NCI-H82 treated with DMSO at 0.1 percent for 48 hours (cell line): ENCODE measurements at regions not wholly inside any gene's neighbourhood (a gene's known extent, or its start where the extent isn't known, plus 50 kb on each side); places are given as distances from the start of the nearest gene placed in this dataset.
A peak's percentile ranks its signal among the peaks of the same experiment; 100 is the strongest.

Experiments
- DNase-seq: peaks from one replicate; lab custom pipeline; 2025; ENCODE audit not compliant: unreplicated experiment; lab: John Stamatoyannopoulos, UW

DNA sequence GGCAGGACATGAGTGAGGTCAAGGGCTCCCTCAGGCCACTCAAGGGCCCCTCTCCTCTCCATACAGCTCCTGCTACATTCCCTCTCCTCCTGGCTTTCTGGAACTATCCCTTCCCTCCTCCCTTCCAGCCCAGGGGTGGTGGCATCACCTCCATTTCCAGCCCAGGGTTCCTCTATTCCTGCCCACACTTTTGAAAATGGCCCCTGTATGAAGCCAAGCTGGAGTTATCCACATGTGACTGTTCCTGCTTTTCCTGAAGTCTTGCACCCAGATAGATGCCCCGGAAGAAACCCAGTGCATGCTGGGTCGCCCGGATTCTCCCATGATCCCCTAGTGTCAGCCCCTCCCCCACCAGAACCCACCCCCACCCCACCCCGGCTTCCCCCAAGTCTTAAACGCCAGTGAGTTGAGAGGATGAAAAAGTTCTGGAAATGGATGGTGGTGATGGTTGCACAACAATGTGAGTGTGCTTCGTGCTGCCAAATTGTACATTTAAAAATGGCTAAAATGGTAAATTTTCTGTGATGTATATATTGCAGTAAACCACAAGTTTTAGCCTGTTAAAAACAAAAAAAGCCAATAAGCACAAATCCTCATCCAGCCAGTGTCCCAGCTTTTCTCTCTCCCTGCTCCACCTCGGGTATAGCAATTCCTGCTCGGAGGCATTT is 136.9 kb downstream of the SCARB1 start:
- DNase-seq = no peak

DNA sequence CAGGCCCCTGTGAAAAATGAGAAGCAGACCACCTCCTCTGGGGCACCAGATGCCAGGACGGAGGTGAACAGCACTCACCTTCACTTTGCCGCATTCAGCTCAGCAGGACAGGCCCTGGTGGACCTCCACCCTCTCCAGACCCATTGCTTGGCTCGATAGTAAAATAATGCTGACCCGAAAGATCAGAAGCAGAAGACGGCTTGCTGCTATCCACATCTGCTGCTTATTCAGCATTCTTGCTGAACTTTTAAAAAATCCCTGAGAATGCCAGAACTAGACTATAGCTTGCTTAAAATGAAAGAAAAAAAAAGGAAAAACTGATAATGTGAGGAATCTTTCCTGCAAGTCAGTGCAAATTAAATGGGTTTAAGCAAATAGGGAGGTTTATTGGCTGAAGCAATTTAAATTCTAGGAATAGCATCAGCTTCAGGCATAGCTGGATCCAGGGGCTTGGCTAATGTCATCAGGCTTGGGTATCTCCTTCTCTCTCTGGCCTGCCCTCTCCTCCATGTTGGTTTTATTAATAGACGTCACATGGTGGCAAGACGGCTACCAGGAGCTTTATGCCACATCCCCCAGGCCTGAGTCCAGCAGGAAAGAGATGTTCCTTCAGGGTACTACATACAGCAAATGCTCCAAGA is 137.9 kb downstream of the SCARB1 start:
- no peak for DNase-seq

DNA sequence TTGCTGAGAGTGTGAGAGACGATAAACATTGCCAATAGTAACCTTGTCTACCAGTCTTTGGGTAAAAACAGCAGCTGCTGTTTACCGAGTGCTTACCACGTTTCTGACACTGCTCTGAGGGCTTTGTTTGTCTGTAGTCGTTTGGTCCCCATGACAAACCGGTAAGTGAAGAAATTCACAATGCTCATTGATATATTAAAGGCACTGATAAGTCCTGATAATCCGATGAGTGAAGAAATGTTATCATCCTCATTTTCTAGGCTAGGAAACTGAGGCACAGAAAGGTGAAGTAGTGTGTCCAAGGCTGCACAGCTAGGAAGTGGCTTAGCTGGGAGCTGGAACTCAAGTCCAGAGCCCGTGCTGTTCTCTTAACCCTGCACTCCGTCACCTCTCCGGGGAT is 138.6 kb downstream of the SCARB1 start:
- no peak for DNase-seq

DNA sequence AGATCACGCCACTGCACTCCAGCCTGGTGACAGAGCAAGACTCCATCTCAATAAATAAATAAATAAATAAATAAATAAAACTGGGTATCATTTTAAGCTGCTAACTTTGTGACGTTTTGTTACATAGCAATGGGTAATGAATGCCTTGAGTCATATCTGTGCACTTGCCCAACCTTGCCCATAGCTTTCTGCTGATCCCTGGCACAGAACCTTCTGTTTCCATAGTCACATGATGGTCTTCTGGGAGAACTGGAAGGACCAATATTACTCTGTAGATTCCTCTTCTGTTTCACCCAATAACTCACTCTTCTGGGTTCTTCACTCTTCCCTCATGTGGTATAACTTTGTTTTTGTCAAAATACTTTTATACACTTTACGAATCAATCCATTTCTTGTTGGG is 140.8 kb downstream of the SCARB1 start:
- DNase-seq = no peak

DNA sequence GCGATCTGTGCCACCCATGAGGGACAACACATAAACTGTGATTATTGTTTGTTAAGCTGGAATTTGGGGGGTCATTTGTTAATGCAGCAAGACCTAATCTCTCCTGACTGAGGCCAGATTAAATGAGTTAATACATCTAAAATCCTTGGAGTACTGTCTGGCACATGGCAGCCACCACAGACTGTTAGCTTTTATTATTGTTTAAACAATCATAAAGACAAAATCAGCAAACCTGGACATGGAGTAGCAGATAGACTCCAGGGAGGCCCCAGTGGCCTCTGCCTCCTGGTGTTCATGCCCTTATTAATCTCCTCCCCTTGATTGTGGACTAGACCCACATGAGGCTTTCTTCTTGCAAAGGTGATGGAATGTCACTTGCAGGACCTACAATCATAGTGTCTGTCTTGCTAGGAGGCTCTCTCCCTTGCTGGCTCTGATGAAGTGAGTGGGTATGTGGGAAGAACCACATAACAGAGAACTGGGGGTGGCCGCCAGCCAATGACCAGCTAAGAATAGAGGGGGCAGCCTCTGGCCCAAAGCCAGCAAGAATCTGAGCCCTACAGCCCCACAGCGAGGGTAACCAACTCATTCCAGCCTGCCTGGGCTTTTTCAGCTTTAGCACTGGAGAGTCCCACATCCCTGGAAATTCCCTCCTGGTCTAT is 142.0 kb downstream of the SCARB1 start:
- no peak for DNase-seq

DNA sequence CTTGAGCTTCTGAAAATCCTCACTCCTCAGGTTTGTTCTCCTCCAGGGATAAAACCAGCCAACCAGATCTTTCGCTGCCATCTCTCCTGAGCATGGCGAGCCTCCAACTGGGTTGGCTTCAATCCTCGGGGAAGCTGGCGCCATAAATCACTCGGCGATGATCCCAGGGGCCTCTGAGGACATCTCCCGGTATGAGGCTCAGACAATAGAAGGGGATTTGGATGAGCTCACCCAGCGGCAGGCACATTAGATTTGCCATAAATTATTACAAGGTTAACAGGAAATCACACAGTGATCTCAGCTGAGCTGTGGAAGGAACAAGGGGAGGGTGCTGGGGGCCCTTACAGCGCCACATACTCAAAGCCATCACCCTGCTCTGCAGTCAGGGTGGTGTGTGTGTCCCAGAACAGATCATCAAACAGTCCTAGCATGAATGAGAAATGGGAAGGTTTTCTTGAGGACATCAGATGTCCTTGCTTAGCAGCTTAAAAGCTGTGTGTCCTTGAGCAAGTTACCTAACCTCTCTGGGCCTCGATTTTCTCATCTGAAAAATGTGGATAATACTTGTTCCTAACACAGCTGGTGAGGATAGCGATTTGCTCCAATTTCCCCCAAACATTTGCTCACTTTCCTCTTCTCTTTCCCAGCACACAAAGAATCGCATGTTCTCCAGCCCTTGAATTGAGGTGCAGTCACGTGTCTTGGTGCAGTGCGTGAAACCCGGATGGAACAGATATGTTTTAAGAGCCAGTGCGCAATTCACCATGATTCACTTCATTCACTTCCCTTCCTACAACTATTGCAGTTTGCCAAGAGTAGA is 142.8 kb downstream of the SCARB1 start:
- DNase-seq = peak; percentile 94

DNA sequence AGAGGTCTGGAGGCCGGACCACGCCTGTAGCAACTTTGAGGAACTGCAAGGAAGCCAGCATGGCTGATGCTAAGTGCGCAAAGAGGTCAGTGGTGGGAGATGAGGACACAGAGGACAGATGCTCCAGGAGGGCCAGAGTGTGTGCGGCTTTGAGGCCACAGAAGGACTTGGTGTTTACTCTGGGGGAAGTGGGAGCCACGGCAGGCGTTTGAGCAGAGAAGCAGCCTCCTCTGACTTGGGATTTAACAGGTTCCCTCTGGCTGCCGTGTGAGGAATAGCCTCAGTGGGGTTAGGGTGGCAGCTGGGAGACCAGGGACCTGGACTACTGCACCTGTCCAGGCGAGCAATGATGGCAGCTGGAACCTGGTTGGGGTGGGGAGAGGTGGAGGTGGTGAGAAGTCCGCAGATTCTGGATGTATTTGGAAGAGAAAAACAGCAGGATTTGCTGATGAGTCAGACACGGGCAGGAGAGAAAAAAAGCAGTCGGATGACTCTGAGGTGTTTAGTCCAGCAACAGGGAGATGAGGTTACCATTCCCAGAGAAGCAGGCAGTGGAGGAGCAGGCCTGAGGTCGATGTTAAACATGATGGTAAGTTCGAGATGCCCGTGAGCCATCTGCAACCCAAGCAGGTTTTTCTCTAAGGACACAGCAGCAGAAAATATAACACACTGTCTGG is 143.5 kb downstream of the SCARB1 start:
- DNase-seq = peak; percentile 83

DNA sequence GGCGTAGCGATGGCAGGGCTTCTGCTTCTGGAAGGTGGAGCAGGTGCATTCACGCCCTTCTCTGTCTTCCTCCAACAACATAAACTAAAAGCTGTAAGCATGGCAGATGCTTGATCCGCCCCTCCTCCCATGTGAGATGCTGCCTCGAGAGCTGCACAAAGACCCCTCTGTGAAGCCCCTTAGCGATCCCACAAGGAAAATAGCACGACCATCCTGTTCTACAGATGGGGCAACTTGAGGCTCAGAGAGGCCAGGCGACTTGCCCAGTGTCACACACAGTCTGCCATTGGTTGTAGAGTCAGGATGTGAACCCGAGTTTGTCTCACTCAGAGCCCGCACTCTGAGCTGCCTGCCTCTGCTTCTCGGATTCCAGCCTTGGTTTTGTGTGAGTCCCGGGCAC is 144.4 kb downstream of the SCARB1 start:
- DNase-seq = no peak

DNA sequence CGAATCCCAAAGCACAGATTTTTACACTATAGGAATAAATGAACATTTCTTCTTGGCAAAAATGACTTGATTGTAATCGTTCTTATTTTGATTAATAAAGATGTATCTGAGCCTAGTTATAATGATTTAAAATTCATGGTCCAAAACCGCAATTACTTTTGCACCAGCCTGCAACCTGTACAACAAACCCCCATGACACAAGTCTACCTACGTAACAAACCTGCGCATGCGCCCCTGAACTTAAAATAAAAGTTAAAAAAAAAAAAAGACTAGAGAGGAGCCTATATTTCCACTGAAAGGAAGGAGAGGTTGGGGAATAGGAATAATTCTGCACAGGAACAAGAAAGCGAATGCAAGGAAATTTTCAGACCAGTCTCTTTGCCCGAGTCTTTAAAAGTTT is 145.2 kb downstream of the SCARB1 start:
- DNase-seq = no peak

DNA sequence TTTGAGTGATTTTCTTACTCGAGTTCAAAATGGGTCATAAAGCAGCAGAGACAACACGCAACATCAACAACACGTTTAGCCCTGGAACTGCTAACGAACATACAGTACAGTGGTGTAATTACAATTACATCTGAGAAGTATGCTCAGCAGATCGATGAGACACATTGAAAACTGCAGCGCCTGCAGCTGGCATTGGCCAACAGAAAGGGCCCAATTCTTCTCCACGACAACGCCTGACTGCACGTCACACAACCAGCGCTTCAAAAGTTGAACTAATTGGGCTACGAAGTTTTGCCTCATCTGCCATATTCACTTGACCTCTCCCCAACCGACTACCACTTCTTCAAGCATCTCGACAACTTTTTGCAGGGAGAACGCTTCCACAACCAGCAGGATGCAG is 145.6 kb downstream of the SCARB1 start:
- no peak for DNase-seq

DNA sequence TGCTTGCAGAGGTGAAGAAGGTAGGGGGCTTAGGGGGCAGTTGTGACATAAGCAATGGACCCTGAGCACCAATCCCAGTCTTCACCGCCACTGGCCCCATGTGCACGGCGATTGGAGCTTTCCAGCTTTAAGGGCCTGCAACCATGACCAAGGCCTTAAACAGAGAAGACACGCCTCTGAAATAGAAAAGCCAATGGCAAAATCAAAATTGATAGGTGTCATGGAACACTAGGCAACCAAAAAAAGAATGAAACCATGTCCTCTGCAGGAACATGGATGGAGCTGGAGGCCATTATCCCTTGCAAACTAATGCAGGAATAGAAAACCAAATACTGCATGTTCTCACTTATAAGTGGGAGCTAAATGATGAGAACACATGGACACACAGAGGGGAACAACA is 146.3 kb downstream of the SCARB1 start:
- no peak for DNase-seq

DNA sequence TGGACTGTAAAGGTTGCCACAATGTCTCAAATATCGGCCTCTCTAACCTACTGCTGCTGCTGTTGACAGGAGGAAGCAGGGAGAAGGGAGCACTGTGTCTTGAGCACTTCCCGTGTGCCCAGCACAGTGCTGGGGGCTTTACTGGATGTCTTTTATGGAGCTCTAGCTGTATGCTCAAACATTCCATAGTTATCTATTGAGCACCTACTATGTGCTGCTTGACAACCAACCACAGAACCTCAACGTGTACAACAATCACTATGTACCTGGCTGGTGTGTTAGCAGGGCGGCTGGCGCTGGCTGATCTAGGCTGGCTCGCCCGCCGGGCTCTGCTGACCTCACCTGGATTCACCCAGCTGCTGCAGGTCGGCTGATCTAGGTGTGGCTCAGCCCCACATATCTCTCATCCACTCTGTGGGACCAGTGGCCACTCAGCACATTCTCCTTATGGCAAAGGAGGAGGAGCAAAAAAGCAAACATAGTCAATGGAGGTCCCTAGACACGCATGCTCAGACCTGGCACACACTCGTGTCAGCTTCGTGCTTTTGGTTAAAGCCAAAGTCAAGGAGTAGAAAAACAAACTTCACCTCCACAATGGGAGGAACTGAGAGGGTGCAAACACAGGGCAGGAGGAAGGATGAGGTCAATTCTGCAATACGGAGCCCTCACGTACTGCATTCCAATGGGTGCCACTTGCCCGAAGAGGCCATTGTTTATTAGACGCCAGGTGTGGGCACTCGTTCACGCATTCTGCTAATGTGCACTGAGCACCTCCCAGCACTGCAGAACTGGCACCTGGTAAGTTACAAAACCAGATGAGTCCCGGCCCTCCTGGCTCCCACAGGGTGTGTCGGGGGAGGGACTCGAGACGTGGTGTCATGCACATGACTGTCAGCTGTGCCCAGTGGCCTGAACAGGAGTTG is 147.2 kb downstream of the SCARB1 start:
- DNase-seq = no peak

DNA sequence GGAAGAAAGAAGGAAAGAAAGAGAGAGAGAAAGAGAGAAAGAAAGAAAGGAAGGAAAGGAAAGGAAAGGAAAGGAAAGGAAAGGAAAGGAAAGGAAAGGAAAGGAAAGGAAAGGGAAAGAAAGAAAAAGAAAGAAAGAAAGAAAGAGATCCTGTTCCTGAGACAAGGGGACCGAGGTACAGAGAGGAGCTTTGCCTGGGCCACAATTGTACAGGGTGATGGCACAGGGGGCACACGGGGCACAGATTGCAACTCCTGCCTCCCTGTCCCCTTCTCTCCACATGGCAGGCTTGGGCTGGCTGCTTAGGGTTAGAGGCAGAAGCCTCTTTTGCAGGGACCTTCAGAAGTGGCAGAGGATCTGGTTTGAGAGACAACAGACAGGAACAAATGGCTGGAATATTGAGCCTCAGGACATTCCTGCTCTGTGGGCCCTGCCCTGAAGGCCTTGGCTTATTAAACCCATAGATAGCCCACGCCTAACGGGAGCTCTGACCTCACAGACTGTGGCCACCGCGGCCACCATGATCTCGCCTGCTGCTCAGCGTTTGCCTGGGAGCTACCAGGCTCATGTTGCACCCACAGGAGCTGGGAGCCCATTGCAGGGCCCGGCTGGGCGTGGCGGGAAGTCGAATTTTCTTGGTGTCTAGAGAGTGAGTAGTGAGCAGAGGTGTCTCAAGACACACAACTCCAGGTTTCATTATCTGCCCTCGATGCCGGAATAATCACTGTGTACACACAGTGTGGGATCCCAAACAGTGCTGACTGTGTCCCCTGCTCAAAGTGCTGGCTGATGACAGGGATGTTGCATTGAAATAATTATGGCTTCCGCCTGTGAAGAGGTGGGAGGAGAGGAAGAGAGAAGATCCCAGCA is 147.9 kb upstream of the NCOR2 start:
- no peak for DNase-seq

DNA sequence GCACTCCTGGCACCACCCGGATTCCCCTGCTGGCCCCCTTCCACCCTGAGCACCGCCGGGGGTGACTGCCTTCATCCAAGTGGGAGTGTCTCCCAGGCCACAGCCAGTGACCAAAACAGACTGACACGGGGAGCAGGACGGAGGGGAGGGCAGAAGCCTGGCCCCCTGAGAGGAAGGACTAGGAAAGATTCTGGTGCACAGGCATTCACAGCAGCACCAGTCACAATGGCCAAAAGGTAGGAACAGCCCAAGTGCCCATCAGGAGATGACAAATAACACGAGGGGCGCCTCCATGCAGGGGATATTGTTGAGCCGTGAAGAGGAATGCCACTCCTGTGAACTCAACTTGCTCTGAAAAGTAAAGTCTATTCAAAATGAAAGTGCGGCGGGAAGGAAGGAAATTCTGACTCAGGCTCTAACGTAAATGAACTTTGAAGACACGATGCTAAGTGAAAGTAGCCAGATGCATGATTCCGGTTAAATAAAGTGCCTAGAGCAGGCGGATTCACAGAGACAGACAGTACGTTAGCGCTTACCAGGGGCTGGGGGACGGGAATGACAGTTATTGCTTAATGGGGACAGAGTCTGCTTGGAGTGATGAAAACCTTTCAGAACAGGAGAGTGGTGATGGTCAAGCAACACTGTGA is 146.1 kb upstream of the NCOR2 start:
- DNase-seq = no peak

DNA sequence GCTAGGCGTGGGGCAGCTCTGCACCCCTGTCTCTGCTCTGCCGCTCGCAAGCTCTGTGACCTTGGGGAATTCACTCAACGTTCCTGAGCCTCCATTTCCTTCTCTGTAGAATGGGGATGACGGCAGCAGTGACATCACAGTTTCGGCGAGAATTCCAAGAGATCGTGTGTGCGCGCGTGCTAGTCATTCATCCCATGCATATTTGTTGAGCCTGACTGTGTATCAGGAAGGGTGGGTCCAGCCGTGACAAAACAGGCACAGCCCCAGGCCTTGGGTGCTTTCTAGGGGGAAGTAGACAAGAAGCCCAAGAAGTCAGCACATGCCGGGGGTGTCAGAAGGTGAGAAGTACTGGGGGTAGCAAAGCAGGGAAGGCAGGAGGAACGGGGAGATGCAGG is 145.6 kb upstream of the NCOR2 start:
- no peak for DNase-seq

DNA sequence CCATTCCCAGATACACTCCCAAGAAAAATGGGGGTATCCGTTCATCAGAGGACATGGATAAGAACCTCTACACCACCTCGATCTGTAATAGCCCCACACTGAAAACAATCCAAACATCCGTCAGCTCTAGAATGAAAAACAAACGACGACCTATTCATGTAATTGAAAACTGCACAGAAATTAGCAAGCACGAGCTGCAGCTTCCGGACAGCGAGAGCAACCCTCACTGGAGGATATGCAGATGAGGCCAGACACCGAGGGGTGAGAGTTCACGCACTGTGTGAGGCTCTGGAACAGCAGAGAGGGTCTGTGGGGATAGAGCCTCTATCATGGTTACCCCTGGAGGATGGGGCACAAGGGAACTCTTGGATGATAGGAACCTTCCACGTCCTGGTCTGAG is 143.9 kb upstream of the NCOR2 start:
- DNase-seq = no peak

DNA sequence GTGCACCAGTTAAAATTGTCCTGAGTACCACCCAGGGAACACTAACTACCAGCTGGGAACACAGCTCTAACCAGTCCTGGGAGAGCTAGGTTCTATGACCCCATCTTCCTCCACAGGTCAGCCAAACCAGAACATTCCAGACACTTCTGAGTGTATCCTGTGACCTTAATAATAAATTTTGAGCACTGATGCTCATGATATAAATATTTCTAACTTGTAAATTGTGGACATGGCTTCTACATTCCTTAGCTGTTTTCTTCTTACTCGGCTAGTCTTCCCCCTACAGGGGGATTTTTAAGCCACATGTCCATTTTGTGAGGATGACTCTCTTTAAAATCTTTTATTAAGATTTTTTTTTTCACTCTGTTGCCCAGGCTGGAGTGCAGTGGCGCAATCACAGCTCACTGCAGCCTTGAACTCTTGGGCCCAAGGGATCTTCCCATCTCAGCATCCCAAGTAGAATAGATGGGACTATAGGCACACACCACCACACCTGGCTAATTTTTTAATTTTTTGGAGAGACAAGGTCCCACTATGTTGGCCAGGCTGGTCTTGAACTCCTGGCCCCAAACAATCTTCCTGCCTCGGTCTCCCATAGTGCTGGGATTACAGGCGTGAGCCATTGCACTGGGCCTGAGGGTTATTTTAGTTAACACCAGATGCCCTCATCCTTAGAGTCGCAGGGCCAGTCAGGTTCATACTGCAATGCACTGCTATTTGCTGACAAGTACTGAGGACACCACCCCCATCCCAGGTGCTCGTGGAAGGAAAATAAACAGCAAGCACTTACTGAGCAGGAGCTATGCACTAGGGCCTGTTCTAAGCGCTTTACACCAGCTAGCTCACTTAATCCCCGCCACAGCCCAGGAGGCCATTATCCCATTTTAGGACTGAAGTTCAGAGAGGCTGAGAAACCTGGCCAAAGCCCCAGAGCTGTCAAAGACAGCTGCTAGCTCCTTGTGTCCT is 142.6 kb upstream of the NCOR2 start:
- peak; percentile 97 for DNase-seq

DNA sequence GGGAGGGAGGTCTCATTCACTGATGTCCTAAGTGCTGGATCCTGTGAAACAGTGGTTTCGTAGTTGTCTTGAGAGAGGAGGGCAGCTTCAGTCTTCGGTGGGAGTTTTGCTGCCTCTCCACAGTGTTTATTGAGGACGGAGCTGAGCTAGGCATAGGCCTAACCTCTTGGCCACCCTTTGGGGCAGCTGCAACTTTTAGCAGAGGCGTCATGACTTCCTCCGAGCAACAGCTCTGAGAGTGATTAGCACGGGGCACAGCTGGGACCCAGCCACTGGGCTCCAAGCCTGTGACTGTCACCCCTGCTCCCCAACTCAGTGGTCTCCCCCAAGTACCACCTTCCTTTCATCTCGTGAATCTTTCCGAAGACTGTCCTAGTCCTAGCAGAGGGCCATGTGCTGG is 139.9 kb upstream of the NCOR2 start:
- DNase-seq = no peak
